GM18505 (cell line): ENCODE measurements at regions not wholly inside any gene's neighbourhood (a gene's known extent, or its start where the extent isn't known, plus 50 kb on each side); places are given as distances from the start of the nearest gene placed in this dataset.

Experiments
- ATAC-seq: cut with Tn5 transposase; IDR thresholded peaks from one replicate; pipeline ENCODE4 v1.9.1; 2021; ENCODE audit not compliant: unreplicated experiment
- POLR2A ChIP-seq: IDR thresholded peaks from 4 replicates; pipeline ENCODE4 v1.6.1; 2011; ENCODE audit warnings: borderline replicate concordance; ENCODE audit not compliant: insufficient read depth, insufficient read length; ENCODE audit errors: extremely low read depth

- no peak for ATAC-seq
- TF ChIP-seq POLR2A: no peak
Measured at GRCh38 chr3:124522082-124522625, 208.1 kb upstream of the UMPS start.

DNA sequence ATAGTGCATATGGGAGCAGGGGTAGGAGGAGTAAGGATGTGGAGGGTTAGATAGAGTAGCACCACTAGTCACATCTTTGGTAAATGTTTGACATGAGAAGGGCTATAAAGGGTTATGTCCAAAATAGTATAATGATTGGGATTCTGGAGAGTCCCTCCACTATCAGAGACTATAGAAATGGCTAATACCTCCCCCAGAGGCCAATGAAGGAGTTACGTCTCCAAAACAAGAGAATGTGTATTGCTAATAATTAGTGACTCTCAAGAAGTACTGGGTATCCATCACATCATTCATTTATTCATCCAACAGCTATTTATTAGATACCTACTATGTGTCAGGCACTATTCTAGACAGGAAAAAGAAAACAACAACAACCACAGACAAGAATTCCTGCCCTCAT is 203.7 kb upstream of the UMPS start:
- no peak for ATAC-seq
- TF ChIP-seq POLR2A: no peak

GRCh38 chr3:124529826-124530571 is 200.3 kb upstream of the UMPS start:
- ATAC-seq: no peak
- no peak for TF ChIP-seq POLR2A

GRCh38 chr3:124530916-124531315 is 199.3 kb upstream of the UMPS start:
- no peak for ATAC-seq
- no peak for TF ChIP-seq POLR2A

GRCh38 chr3:124532071-124532470 is 198.2 kb upstream of the UMPS start:
- no peak for TF ChIP-seq POLR2A
- no peak for ATAC-seq

GRCh38 chr3:124535306-124535705 is 194.9 kb upstream of the UMPS start:
- no peak for TF ChIP-seq POLR2A
- no peak for ATAC-seq

- ATAC-seq: no peak
- no peak for TF ChIP-seq POLR2A
Measured at GRCh38 chr3:124540550-124541211, 189.6 kb upstream of the UMPS start.

DNA sequence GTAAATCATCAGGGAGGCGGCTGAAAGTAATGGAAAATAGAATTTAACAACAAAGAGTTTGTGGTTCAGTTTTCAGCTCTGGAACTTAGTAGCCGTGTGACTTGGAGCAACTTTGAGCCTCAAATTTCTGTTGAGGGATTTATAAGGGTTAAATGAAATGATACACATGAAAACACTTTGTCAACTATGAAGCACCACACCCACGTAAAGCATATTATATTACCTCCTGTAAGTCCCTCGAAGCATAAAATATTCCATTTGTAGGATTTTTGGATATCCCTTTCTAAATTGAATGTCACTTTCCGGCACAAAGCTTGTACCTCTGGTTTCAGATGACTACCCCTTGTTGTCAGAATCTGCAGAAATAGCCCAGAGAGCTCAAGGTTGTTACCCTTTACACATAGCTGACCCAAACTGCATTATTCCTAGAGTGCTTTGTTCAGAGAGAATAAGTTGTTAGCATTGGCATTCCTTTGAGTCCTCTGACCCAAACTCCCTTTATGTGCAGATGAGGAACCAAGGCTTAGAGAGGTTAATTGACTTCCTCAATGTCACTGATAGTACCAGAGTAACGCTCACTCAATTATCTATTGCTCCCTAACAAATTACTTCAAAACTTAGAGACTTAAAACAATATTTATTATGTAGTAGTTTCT is 187.9 kb upstream of the UMPS start:
- no peak for ATAC-seq
- no peak for TF ChIP-seq POLR2A

GRCh38 chr3:124545891-124546290 is 184.4 kb upstream of the UMPS start:
- TF ChIP-seq POLR2A: no peak
- no peak for ATAC-seq

- no peak for ATAC-seq
- no peak for TF ChIP-seq POLR2A
Measured at GRCh38 chr3:124552224-124552623, 178.0 kb upstream of the UMPS start.

- ATAC-seq: no peak
- TF ChIP-seq POLR2A: no peak
Measured at GRCh38 chr3:124553178-124553577, 177.1 kb upstream of the UMPS start.

DNA sequence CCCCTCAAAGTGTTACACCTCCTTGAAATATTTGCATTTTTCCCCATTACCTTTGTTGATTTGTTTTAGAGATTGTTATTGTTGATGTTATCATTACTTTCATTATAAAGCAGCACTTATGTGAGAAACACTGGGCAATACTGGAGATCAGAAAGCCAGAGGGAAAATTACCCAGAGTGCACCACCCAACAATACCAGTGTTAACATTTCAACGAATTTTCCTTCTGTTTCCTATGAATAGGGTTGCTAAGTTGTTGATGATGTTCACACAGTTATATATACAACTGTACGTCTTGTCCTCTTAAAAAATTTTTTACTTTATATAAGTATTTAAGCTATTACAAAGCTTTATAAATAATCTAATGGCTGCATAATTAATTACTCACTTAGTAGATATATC is 173.6 kb upstream of the UMPS start:
- no peak for ATAC-seq
- no peak for TF ChIP-seq POLR2A

DNA sequence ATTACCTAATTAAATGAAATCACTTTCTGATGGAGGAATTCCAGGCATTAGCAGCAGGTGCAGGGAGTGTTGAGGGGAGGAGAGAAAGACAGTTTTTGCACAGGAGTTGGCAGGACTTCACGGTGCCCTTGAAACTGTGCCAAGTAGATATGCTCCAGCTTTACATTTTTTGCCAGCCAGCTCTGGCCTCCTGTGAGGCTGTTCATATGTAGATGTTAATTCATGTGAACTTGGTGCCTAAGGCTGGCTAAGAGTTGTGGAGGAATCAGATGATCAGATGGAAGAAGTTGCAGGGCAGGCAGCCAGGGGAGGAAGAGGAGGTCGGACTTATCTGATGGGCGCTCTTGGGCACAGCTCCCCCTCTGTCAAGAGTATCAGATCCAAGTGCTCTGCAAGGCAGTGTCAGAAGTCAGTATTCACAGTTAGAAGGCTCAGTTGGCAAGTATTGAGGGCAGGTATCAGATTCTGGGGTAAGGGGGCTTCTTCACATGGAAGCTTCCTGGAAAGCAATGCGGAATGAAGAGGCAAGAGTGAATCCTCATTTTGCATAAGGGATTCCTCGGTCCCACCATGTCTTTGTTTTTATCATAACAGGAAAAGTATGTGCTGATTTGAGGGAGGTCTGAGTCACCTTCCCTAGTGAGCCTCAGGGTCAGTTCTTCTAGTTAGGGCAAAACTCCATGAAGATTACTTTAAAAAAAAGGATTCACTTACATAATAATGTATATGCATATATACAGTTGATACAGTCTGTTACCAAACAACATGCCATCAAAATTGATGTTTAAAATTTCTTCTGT is 172.6 kb upstream of the UMPS start:
- no peak for ATAC-seq
- TF ChIP-seq POLR2A: no peak
